HCT116 (cell line): ENCODE measurements at regions not wholly inside any gene's neighbourhood (a gene's known extent, or its start where the extent isn't known, plus 50 kb on each side); places are given as distances from the start of the nearest gene placed in this dataset.

Experiments
- ATAC-seq: fragments of 200-7000 bp; cut with Tn5 transposase; 2 replicates; pipeline ENCODE4 v1.9.1; 2020; ENCODE audit warnings: mild to moderate bottlenecking, moderate library complexity
- BruUV-seq: library from RNA; stranded (reverse); fragments of 400-500 nt; replicated peaks from 2 replicates; lab custom pipeline; 2021; lab: Mats Ljungman, UMichigan
- CTCF ChIA-PET: fragments of 300-600 bp; sonication (Branson Sonifier 250); formaldehyde crosslinking; loops from one replicate; lab custom pipeline; 2021; ENCODE audit warnings: antibody characterized with exemption; lab: Charles Lee
- POLR2A ChIA-PET: fragments of 300-600, 350-600 bp; sonication (Branson Sonifier 250); formaldehyde crosslinking; loops from one replicate; lab custom pipeline; 2021; ENCODE audit warnings: antibody characterized with exemption; lab: Charles Lee
- RAD21 ChIA-PET, 2 experiments: fragments of 300-600 bp; sonication (Branson Sonifier 250); formaldehyde crosslinking; loops; one replicate each; lab custom pipeline; 2023; ENCODE audit warnings: low total read pairs in 2 of 2; ENCODE audit not compliant: uncharacterized antibody in 2 of 2, unreplicated experiment in 2 of 2, low non-redundant PET in 1 of 2; lab: Charles Lee
- DNase-seq: peaks from one replicate; pipeline ENCODE4 v3.0.0-alpha.2; 2010; ENCODE audit warnings: low read depth, low spot score
- H2AFZ ChIP-seq: fragments of 200-600 bp; shearing (Covaris generic), sonication (generic); 2 replicates; pipeline ENCODE4 v1.6.1; 2017; ENCODE audit warnings: low read depth, mixed run types, mixed read lengths, antibody characterized with exemption, low read length; ENCODE audit not compliant: poor library complexity, severe bottlenecking
- H3K27ac ChIP-seq: 2 replicates; pipeline ENCODE4 v1.5.1; 2012; ENCODE audit warnings: low read depth, low read length
- H3K27me3 ChIP-seq: fragments of 200-600 bp; sonication (generic); 2 replicates; pipeline ENCODE4 v1.6.1; 2016; ENCODE audit warnings: mixed run types, low read length, mixed read lengths; ENCODE audit not compliant: insufficient read depth
- H3K36me3 ChIP-seq, 2 experiments: fragments of 200-500 bp in 1 of 2; fragments of 200-600 bp in 1 of 2; sonication (Bioruptor generic) in 1 of 2; sonication (generic) in 1 of 2; 2 replicates each; pipeline versions ENCODE4 v1.5.1 to v1.6.1; 2014 to 2016; ENCODE audit warnings: low read length in 2 of 2, inconsistent platforms in 1 of 2, mixed read lengths in 1 of 2, mixed run types in 1 of 2; ENCODE audit not compliant: insufficient read depth in 2 of 2, control insufficient read depth in 1 of 2
- H3K4me1 ChIP-seq, 2 experiments: fragments of 200-600 bp in 1 of 2; sonication (generic) in 1 of 2; 2 replicates each; pipeline versions ENCODE4 v1.5.1 to v1.6.1; 2012 to 2017; ENCODE audit warnings: low read length in 2 of 2, inconsistent platforms in 1 of 2, mild to moderate bottlenecking in 1 of 2, mixed read lengths in 1 of 2, mixed run types in 1 of 2, moderate library complexity in 1 of 2; ENCODE audit not compliant: insufficient read depth in 2 of 2, control insufficient read depth in 1 of 2
- H3K4me2 ChIP-seq: fragments of 200-600 bp; sonication (generic); 2 replicates; pipeline ENCODE4 v1.6.1; 2017; ENCODE audit warnings: mixed run types, low read length, mixed read lengths
- H3K4me3 ChIP-seq, 2 experiments: fragments of 200-600 bp in 1 of 2; sonication (generic) in 1 of 2; replicated peaks in 1 of 2; 2 replicates each; pipeline ENCODE4 v1.5.1; 2011 to 2016; ENCODE audit warnings: low read length in 2 of 2, control low read depth in 1 of 2, low read depth in 1 of 2, mild to moderate bottlenecking in 1 of 2, mixed read lengths in 1 of 2, mixed run types in 1 of 2
- H3K79me2 ChIP-seq: fragments of 200-600 bp; sonication (generic); 2 replicates; pipeline ENCODE4 v1.6.1; 2017; ENCODE audit warnings: mild to moderate bottlenecking, mixed run types, low read length, moderate library complexity, mixed read lengths; ENCODE audit not compliant: insufficient read depth
- H3K9ac ChIP-seq: fragments of 200-600 bp; sonication (generic); 2 replicates; pipeline ENCODE4 v1.6.1; 2016; ENCODE audit warnings: low read length, mixed read lengths
- H3K9me2 ChIP-seq: fragments of 200-600 bp; sonication (generic), shearing (Covaris generic); 2 replicates; pipeline ENCODE4 v1.6.1; 2017; ENCODE audit warnings: mixed run types, mild to moderate bottlenecking, moderate library complexity; ENCODE audit not compliant: insufficient read depth
- H3K9me3 ChIP-seq, 2 experiments: fragments of 200-500 bp in 1 of 2; fragments of 200-600 bp in 1 of 2; sonication (Bioruptor generic) in 1 of 2; sonication (generic) in 1 of 2; 2 replicates each; pipeline ENCODE4 v1.6.1; 2014 to 2017; ENCODE audit warnings: low read length in 2 of 2, mixed read lengths in 2 of 2, inconsistent platforms in 1 of 2, low read depth in 1 of 2, mild to moderate bottlenecking in 1 of 2, mixed run types in 1 of 2, moderate library complexity in 1 of 2; ENCODE audit not compliant: control insufficient read depth in 1 of 2, insufficient read depth in 1 of 2
- H4K20me1 ChIP-seq: fragments of 200-600 bp; sonication (generic), shearing (Covaris generic); 2 replicates; pipeline ENCODE4 v1.6.1; 2017; ENCODE audit warnings: mixed run types, mild to moderate bottlenecking, moderate library complexity; ENCODE audit not compliant: insufficient read depth
- CEBPB ChIP-seq: IDR thresholded peaks from 2 replicates; pipeline ENCODE4 v1.6.1; 2012; ENCODE audit warnings: low read depth
- CTCF ChIP-seq, 3 experiments: fragments of 200-600 bp in 1 of 3; sonication (generic) in 1 of 3; IDR thresholded peaks in 2 of 3; conservative IDR thresholded peaks in 1 of 3; 2 replicates each; pipeline ENCODE4 v1.5.1; 2012 to 2017; ENCODE audit warnings: low read depth in 2 of 3, low read length in 2 of 3, antibody characterized with exemption in 1 of 3, borderline replicate concordance in 1 of 3, control low read depth in 1 of 3, mild to moderate bottlenecking in 1 of 3, mixed read lengths in 1 of 3, mixed run types in 1 of 3, moderate library complexity in 1 of 3; ENCODE audit not compliant: insufficient read depth in 1 of 3
- EGR1 ChIP-seq: IDR thresholded peaks from 2 replicates; pipeline ENCODE4 v1.6.1; 2012; ENCODE audit warnings: low read depth
- ELF1 ChIP-seq: IDR thresholded peaks from 2 replicates; pipeline ENCODE4 v1.6.1; 2012; ENCODE audit warnings: low read depth, borderline replicate concordance
- EZH2phosphoT487 ChIP-seq: fragments of 200-600 bp; IDR thresholded peaks from 2 replicates; pipeline ENCODE4 v1.6.1; 2018; ENCODE audit warnings: antibody characterized with exemption, borderline replicate concordance
- FOSL1 ChIP-seq: IDR thresholded peaks from 2 replicates; pipeline ENCODE4 v1.6.1; 2012; ENCODE audit warnings: low read depth
- POLR2A ChIP-seq: IDR thresholded peaks from 2 replicates; pipeline ENCODE4 v1.7.0; 2011; ENCODE audit warnings: borderline replicate concordance; ENCODE audit not compliant: insufficient read depth, insufficient read length; ENCODE audit errors: extremely low read depth
- POLR2AphosphoS5 ChIP-seq: IDR thresholded peaks from 2 replicates; pipeline ENCODE4 v1.6.1; 2011; ENCODE audit warnings: mild to moderate bottlenecking, low read depth, low read length, moderate library complexity
- RAD21 ChIP-seq: IDR thresholded peaks from 2 replicates; pipeline ENCODE4 v1.6.1; 2012; ENCODE audit warnings: low read depth, mild to moderate bottlenecking
- REST ChIP-seq: IDR thresholded peaks from 2 replicates; pipeline ENCODE4 v1.6.1; 2012; ENCODE audit warnings: low read depth
- SIN3A ChIP-seq: IDR thresholded peaks from 2 replicates; pipeline ENCODE4 v1.6.1; 2012; ENCODE audit warnings: low read depth
- TCF7L2 ChIP-seq: IDR thresholded peaks from 2 replicates; pipeline ENCODE4 v1.7.0; 2011; ENCODE audit warnings: borderline replicate concordance, inconsistent platforms; ENCODE audit not compliant: insufficient read depth, insufficient read length; ENCODE audit errors: extremely low read depth
- YY1 ChIP-seq: IDR thresholded peaks from 2 replicates; pipeline ENCODE4 v1.6.1; 2011; ENCODE audit warnings: low read length, low read depth, moderate library complexity, mild to moderate bottlenecking; ENCODE audit not compliant: insufficient replicate concordance; ENCODE audit errors: extremely low read depth
- ZFX ChIP-seq: fragments of 450-650 bp; IDR thresholded peaks from 2 replicates; pipeline ENCODE4 v1.6.1; 2017
- ZNF274 ChIP-seq: fragments of 200-500 bp; sonication (Bioruptor generic); IDR thresholded peaks from 2 replicates; pipeline ENCODE4 v1.6.1; 2014; ENCODE audit warnings: mild to moderate bottlenecking, low read depth, low read length, inconsistent platforms
- intact Hi-C: fragments of 100-400 bp; cut with micrococcal nuclease; formaldehyde crosslinking; loops from 2 replicates; pipeline ENCODE4 v1.10.0; 2022
- TF ChIP-seq, protein P1 (sequence below): IDR thresholded peaks from 2 replicates; pipeline ENCODE4 v1.6.1; 2012

DNA sequence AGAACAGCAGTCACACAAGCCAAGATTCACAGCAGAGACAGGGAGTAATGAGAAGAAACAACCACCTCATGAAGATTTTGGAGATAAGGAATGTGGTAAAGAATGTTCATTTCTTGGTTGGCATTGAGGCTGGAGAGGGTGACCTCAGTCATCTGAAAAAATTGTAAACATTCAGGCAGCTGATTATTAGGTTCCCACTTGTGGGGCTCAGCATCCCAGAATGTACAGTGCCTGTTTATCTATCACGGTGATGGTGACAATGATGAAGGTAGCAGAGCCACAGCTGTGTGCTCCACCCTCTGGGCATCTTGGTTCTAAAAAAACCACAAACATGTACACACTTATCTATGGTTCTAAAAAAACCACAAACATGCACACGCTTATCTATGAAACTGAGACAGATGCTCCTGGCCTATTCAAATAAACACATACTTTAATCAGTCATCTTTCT lies 143.9 kb upstream of the MOCS2 start:
- no peak for DNase-seq
- ChIA-PET POLR2A (no interaction called here), RAD21 (no interaction called here), CTCF (no interaction called here)
- intact Hi-C loops, result no loop called here
- no peaks in the 10 kb centered on the region for H3K27me3 ChIP-seq
- no peak overlapping the region for H3K27ac ChIP-seq
- TF ChIP-seq ZFX, result no peak
- no peak for TF ChIP-seq POLR2A
- TF ChIP-seq, protein P1, sequence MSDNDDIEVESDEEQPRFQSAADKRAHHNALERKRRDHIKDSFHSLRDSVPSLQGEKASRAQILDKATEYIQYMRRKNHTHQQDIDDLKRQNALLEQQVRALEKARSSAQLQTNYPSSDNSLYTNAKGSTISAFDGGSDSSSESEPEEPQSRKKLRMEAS, result no peak
- TF ChIP-seq REST, result no peak
- TF ChIP-seq EGR1, result no peak
- no peak for TF ChIP-seq TCF7L2
- no peak for TF ChIP-seq SIN3A
- no peak for TF ChIP-seq ELF1
- TF ChIP-seq POLR2AphosphoS5, result no peak
- no peak for TF ChIP-seq CEBPB
- TF ChIP-seq RAD21, result no peak
- TF ChIP-seq YY1, result no peak
- TF ChIP-seq ZNF274, result no peak
- no peak for TF ChIP-seq EZH2phosphoT487
- TF ChIP-seq FOSL1, result no peak
- TF ChIP-seq CTCF (IDR thresholded peaks at IDR 0.05 in 2 of 3, conservative IDR thresholded peaks at IDR 0.05 in 1 of 3; ENCODE audit: borderline replicate concordance in 1 of 3, insufficient read depth in 1 of 3, low read depth in 2 of 3, low read length in 2 of 3), result no peak
- no peak for ATAC-seq
- H3K9ac ChIP-seq, result no peak overlapping the region
- no peak overlapping the region for H3K4me3 ChIP-seq
- H3K79me2 ChIP-seq, result no peaks in the 10 kb centered on the region
- H3K9me3 ChIP-seq, result no peaks in the 10 kb centered on the region
- H3K4me2 ChIP-seq, result no peak overlapping the region
- H3K4me1 ChIP-seq, result no peaks in the 10 kb centered on the region
- BruUV-seq, result no TSS peak
- no peaks in the 10 kb centered on the region for H3K36me3 ChIP-seq
- no peaks in the 10 kb centered on the region for H4K20me1 ChIP-seq
- H3K9me2 ChIP-seq, result no peaks in the 10 kb centered on the region
- H2AFZ ChIP-seq, result no peak overlapping the region
